HG03045 (cell line): ENCODE measurements at regions not wholly inside any gene's neighbourhood (a gene's known extent, or its start where the extent isn't known, plus 50 kb on each side); places are given as distances from the start of the nearest gene placed in this dataset.

Experiments used
- ATAC-seq: cut with Tn5 transposase; IDR thresholded peaks from one replicate; pipeline ENCODE4 v1.9.1; 2021; ENCODE audit warnings: mild to moderate bottlenecking, moderate library complexity; ENCODE audit not compliant: unreplicated experiment

DNA sequence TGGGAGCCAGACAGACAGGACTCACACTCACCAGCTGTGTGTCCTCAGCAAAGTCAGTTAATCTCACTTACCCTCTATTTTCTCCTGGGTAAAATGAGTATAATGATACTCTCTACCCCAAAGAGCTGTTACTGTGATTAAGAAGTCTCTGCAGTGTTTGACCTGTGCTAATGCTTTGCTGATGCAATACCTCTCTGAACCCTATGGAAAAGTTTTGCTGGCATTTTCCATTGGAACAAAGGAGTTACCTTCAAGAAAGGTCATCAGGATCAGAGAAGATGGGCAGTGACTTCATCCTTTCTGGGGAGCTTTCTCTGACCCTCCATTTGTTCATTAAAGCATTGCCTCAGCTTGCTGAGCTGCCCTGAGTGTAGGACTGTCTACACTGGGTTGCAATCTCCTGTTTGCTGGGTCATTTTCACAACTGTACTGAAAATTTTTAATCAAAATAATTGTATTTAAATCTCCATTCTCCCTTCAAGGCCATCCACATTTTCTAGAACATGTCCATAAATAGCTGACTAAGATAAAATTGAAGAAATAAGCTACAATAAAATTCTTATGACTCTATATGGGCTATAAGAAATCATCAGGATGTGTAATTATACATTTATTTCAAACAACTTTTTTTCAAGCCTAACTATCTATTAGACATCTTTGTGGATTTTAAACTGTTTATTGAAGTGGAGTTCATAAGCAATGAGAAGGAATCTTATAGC lies 272.8 kb upstream of the CPEB2 start:
- no peak for ATAC-seq

DNA sequence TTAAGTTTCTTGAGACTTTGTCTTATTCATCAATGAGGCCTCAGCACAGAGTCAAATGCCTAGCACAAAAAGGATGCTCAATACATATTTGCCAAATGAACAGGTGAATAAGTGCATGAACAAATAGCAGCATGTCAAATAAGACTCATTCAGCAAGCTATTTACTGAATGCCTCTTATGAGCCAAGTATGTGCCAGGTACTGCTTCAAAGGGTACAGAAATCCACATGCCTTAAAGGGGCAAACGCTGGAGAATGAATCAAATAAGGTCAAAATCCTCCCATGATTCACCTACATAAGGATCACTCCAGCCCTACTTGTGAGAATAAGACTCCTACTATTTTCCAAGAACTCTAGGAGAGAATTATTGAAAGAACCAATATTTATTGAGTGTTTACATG lies 260.2 kb upstream of the CPEB2 start:
- no peak for ATAC-seq

DNA sequence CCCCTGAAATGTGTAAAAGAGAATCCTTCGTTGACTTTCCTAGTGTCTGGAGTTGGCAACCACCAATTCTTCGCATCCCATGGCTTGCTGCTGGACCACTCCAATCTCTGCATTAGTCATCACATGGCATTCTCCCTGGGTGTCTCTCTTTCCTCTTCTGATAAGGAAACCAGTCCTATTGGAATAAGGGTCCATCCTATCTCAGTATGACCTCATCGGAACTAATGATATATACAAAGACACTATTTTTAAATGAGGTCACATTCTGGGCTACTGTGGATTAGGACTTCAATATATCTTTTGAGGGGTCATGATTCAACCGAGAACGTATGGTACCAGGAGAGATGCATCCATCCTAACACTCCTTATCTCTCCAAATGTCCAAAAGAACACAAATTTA lies 259.1 kb upstream of the CPEB2 start:
- no peak for ATAC-seq

DNA sequence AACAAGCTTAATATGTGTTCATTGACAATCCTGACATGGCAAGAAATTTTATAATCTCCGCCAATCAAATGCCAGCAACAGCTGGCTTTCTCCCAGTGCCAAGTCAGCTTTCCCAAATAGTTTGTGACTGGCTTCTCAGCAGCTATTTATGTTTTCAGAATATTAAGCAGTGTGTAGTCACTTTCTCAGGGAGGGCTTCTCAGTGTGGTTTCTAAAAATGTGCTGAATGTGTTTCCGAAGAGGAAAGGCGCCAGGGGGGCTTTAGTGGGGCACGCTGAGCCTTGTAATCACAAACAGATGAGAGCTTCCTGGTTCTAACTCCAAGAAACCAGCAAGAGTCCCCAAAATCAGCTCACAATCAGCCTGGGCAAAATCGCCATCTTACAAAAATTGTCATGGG lies 258.7 kb upstream of the CPEB2 start:
- no peak for ATAC-seq

DNA sequence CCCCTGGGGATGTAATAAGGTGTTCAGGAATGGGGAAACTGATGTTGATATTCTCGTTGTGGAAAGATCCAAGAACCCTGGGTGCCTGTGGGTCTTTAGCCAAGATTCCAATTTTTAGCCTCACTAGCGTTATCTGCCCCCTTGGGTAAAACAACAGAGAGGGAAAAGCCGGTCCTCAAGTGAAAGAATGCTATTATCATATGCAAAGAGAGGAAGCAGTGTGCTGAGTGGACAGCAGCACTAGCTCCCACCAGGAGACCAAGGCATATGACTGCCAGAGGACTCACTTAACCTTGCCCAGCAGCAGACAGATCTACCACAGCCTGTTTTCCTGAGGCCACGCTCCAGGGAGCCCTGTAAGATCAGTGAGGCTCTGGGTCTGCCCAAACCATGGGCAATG lies 257.9 kb upstream of the CPEB2 start:
- ATAC-seq, result no peak

DNA sequence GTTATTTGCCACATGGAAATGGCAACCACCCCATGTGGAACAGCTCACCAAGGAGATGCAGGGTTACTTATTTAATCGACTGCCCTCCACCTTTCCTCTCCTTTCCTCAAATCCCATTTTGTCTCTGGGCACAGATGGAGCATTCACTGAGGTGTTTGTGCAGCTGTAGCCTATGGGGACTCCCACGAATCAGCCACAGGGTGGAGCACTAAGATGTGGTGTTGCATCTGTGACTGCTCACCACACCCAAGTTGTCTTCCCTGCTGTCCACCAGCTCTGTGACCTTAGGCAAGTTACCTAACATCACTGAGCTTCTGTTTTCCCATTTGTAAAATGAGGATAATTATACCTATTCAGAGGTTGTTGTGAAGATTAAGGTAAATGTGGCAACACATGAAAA lies 252.4 kb upstream of the CPEB2 start:
- ATAC-seq, result no peak

DNA sequence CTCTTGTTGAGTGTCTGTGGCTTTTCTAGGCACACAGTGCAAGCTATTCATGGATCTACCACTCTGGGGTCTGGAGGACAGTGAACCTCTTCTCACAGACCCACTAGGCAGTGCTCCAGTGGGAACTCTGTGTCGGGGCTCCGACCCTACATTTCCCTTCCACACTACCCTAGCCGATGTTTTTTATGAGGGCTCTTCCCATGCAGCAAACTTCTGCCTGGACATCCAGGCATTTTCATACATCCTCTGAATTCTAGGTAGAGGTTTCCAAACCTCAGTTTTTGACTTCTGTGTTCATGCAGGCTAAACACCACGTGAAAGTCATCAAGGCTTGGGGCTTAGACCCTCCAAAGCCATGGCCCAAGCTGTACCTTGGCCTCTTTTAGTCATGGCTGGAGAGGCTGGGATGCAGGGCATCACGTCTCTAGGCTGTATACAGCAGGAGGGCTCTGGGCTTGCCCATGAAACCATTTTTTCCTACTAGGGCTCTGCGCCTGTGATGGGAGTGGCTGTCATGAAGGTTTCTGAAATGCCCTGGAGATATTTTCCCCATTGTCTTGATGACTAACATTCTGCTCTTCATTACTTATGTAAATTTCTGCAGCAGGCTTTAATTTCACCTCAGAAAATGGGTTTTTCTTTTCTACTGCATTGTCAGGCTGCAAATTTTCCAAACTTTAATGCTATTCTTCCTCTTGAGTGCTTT lies 249.8 kb upstream of the CPEB2 start:
- no peak for ATAC-seq

DNA sequence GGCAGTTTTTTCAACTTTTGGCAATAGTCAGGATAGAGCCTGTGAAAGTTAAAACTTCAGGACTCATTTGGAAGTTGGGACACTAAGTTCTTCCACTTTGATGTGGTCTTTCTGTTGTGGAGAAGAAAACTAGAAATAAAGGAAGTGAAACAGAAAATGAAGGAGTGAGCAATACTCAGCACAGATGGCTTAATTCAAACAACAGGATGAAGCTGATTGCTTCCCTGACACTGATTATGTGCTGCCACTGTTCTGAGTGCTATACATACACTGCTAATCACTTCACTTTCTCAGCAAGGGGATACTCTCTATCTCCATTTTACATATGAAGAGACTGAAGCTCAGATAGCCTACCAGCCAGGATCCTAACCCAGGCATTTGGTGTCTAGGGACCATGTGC lies 235.1 kb upstream of the CPEB2 start:
- ATAC-seq, result no peak

DNA sequence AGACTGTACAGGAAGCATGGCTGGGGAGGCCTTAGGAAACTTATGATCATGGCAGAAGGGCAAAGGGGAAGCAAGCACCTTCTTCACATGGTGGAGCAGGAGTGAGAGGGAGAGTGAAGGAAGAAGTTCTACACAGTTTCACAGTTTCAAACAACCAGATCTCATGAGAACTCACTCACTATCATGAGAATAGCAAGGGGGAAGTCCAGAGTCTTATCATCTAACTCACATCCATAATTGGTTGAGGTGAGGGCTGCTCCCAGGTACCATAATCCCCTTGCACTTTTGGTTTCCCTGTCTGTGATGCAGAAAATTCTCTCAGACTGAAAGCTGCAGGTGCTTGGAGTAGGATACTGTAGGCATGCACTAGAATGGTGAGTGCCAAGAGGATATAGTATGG lies 233.8 kb upstream of the CPEB2 start:
- no peak for ATAC-seq

DNA sequence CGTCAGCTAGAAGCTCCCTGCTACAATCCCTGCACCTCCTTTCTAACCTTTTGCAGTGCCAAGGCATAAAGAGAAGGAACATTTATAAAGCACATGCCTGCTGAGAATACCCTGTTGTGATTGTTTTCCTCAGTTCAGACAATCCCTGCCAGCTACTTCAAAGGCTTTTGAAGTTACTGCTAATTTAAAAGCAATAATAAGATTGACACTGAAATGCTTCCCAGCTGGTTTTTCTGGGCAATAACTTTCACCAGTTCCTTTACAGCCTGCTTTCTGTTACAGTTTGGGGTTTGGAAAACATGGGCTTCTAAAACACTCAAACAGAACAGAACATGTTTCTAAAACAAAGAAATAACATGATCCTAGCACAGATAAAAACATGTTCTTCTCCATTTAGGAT lies 232.3 kb upstream of the CPEB2 start:
- no peak for ATAC-seq

DNA sequence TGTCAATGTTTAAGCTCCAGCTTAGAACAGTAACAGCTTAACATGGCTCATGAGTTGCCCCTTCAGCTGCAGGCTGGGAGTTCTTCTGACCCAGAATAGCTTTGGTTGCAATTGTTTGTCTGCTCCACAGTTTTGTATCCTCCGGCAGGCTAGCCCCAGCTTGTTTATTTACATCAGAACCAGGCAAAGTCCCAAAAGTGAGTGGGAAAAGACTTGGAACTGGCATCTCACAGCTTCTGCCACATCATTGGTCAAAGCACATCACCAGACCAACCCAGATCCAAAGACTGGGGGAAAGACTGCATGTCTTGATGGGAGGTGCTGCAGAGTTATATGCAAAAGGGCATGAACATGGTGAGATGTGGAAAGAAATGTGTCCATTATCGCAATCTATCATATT lies 231.2 kb upstream of the CPEB2 start:
- ATAC-seq, result no peak

DNA sequence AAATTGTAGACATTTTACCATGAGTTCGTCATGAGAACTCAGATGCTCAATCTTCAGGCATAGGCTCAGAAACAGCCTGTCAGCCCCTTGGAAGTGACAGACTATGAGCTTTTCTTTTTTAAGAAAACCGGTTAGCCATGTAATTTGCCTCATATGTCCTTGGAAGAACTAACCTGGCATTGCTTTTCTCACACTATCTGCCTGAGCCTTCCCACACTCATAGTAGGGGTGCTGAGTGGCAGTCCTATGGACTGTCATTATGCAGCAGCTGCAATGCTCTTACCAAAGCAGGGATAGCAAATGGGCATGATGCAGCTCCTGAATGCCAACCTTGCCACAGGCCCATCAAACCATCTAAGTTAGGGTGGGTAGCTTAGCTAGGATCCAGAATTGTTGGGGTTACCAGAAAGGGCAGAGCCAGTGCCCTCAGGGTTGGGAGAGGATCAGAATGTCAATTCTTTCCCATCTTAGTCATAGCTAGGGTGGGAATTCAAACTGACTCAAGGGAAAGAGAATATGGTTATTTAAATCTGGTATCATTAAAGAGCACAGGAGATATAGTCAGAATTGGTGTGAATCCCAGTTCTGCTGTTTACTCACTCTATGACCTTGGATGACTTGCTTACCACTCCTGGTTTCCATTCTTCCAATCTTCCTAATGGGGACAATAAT lies 230.6 kb upstream of the CPEB2 start:
- ATAC-seq, result no peak

DNA sequence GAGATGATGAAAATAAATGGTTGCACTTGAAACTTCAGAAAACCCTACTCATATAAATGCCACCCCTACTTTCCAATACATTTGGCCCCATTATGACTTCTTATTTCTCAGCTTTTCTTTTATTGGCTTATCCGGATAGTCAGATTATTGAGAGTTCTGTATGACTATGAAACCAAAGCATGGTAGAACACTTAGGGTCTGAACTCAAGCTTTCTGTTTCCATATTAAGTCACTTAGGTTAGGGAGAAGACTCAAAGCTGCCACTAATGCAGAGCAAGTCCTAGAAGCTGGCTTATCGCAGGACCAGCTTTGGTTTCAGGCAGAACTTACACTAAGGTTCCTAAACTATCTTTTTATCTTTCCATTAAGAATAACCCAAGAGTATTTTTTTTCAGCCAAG lies 229.9 kb upstream of the CPEB2 start:
- ATAC-seq, result no peak

DNA sequence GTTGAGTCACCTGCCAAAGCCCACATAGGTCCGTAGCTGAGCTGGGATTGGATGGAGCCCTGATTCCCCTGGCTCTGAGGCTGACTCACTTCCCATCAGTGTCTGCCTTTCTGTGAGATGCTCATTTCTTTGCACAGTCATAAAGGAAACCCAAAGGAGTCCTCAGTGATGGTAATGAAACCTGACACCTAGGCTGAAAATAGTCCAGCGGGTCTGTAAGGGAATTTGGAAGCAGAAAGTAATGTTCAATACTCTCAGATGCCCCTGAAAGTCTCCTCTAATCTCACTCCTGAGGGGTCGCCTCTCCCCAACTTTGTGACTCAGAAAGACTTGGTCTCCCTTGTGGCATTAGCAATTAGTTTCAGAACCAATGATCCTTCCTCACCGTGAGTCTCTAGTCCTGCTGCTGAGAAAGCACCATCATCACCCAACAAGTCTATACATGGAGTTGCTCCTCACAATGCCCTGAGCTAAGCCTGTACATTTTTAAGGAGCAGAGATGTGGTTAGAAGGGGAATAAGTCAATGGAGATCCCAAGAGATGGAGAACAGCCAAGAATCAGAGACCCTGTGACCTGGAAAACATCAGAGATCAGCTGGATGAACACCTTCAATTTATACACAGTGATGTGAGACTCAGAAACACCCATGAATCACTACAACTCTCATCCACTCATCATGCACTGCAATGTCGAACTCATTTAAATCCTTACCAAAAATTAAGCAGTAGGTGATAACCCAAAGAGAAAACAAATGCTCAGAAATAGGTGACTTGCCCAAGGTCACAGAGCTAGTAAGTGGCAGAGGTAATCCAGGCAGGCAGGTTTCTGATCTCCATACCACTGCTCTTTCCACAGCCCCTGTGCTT lies 219.0 kb upstream of the CPEB2 start:
- peak; percentile 94 for ATAC-seq

DNA sequence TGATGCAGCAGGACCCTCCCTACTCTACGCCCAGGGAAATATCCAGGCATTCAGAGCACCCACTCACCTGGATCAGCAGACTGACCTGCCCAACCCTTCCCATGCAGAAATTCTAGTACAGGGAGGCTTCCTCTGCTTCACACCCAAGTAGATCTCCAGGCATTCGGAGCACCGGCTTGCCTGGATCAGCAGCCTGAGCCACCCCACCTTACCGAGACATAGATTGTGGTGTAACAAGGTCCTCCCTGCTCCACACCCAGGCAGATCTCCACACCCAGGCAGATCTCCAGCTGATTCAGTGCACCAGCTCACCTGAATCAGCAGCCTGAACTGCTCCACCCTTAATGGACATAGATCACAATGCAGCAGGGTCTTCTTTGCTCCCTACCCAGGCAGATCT lies 215.1 kb upstream of the CPEB2 start:
- no peak for ATAC-seq

DNA sequence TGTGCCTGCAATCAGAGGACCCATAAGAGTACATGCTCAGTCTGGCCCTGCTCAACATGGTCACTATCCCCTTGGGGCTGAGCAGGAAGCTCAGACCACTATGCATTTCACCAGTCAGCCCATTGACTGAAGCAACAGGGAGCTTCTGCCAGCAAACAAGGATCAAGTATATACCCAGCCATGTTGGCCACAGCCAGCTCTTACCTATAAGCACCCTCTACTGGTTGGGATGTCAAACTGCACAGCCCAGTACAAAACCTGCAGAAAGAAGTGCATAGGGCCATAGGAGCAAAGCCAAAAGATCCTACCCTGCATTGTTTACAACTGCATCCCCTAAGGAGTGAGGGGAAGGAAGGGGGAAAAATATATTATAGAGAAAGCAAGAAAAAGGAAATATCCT lies 214.4 kb upstream of the CPEB2 start:
- ATAC-seq, result no peak

DNA sequence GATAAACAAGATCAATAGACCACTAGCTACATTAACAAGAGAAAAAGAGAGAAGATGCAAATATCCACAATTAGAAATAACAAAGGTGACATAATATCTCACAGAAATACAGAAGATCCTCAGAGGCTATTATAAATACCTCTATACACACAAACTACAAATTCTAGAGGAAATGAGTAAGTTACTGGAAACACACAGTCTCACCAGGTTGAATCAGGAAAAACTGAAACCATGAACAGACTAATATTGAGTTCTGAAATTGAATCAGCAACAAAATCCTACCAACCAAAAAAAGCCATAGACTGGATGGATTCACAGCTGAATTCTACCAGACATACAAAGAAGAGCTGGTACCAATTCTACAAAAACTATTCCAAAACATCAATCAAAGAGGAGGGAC lies 211.8 kb upstream of the CPEB2 start:
- no peak for ATAC-seq

DNA sequence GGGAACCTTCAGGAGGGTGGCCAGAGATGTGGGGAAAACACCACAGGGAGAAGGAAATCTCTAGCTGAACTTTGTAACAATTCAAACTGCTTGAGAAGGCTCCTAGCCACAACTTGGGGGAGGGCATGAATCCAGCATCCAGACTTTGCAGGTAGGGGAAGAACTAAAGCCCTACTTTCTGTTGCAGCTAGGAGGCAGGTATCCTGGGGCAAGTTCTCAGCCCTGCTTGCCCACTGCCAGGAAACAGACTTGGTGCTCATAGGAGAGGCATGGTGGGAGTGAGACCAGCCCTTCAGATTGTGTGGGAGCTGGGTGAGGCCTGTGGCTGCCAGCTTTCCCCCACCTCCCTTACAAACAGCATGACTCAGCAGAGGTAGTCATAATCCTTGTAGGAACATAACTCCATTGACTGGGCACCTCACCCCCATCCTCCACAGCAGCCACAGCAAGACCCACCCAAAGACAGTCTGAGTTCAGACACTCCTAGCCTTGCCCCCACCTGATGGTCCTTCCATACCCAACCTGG lies 209.5 kb upstream of the CPEB2 start:
- ATAC-seq, result no peak

DNA sequence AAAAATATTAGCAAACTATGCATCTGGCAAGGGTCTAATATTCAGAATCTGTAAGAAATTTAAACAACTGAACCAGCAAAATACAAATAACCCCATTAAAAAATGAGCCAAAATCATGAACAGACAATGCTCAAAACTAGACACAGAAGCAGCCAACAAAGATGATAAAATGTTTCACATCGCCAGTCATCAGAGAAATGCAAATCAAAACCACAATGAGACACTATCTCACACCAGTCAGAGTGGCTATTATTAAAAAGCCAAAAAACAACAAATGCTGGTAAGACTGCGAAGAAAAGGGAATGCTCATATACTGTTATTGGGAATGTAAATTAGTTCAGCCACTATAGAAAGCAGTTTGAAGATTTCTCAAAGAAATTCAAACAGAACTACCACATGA lies 201.3 kb upstream of the CPEB2 start:
- ATAC-seq, result no peak

DNA sequence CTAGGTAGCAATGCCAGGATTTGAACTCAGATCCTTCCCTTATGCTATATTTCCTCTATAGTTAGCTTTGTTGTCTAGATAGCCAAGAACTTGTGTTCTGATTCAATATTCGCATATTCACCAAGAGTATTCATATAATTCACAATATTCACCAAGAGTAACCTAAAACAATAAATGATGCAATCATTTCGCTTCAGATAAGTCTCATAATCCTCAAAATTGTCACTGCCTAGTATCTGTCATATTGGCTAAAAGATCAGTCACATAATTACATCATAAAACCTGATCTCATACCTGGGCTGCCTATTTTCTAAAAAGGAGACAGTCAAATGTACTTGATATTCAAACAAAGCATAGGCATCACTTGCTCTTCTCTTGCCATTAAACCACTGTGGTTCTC lies 199.7 kb upstream of the CPEB2 start:
- no peak for ATAC-seq

DNA sequence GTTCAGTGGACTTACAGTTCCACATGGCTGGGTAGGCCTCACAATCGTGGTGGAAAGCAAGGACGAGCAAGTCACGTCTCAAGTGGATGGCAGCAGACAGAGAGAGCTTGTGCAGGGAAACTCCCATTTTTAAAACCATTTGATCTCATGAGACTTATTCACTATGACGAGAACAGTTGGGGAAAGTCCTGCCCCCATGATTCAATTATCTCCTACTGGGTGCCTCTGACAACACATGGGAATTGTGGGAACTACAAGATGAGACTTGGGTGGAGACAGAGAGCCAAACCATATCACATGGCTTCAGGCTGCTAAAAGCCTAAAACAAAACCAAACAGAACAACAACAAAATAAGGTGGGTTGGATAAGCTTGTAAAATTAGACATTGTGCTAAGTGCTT lies 194.4 kb upstream of the CPEB2 start:
- no peak for ATAC-seq
